ENCODE measurements at regions not wholly inside any gene's neighbourhood (a gene's known extent, or its start where the extent isn't known, plus 50 kb on each side); places are given as distances from the start of the nearest gene placed in this dataset.

- H3K4me2 ChIP-seq (ENCODE audit: low read length) = no peak overlapping the region
- RAD21 ChIA-PET (ENCODE audit: low non-redundant PET in 1 of 2, low total read pairs in 2 of 2, uncharacterized antibody in 2 of 2, unreplicated experiment in 2 of 2) = no interaction called here
Measured at GRCh38 chr3:120506828-120507774, 56.3 kb upstream of the FSTL1 start.

More at GRCh38 chr3:120506828-120507774, 56.3 kb upstream of the FSTL1 start:
- peak; percentile 48 to 78 (median 76); a peak in 5 of 6 replicates for TF ChIP-seq CTCF (IDR thresholded peaks at IDR 0.05 in 2 of 3, conservative IDR thresholded peaks at IDR 0.05 in 1 of 3; ENCODE audit: borderline replicate concordance in 1 of 3, insufficient read depth in 1 of 3, low read depth in 2 of 3, low read length in 2 of 3)
- peak; percentile 57 for TF ChIP-seq RAD21 (IDR thresholded peaks at IDR 0.05; ENCODE audit: low read depth)
- no peak for TF ChIP-seq ZFX (IDR thresholded peaks at IDR 0.05)
- H3K4me3 ChIP-seq (replicated peaks in 1 of 2; ENCODE audit: low read depth in 1 of 2, low read length in 2 of 2) = no peak overlapping the region
- H3K27ac ChIP-seq (ENCODE audit: low read depth, low read length) = no peak overlapping the region
- DNase-seq (ENCODE audit: low read depth, low spot score) (peak; percentile 13), ATAC-seq (peak; percentile 73)
- ChIA-PET POLR2A (no interaction called here), CTCF (interaction anchor here (1.5 kb wide), 1 partner anchor 9 kb away, joined by 3 read pairs; no protein-coding TSS in a partner anchor)
- no peaks in the 10 kb centered on the region for H3K27me3 ChIP-seq (ENCODE audit: insufficient read depth, low read length)
- no peaks in the 10 kb centered on the region; a peak in 1 of 4 replicates for H3K4me1 ChIP-seq (ENCODE audit: control insufficient read depth in 1 of 2, insufficient read depth in 2 of 2, low read length in 2 of 2)
- H2AFZ ChIP-seq (ENCODE audit: low read depth, low read length, poor library complexity, severe bottlenecking) = peak overlapping the region; percentile 33
- intact Hi-C loops (cut with micrococcal nuclease) = loop anchor here (1.0 to 5.0 kb wide), 2 partner anchors 88 to 260 kb away; no protein-coding TSS in a partner anchor
- no peaks in the 10 kb centered on the region for H3K36me3 ChIP-seq (ENCODE audit: control insufficient read depth in 1 of 2, insufficient read depth in 2 of 2, low read length in 2 of 2)
- peaks cover 0 to 4% of the 10 kb centered on the region in 2 experiments; a peak in 1 of 4 replicates for H3K9me3 ChIP-seq (ENCODE audit: control insufficient read depth in 1 of 2, insufficient read depth in 1 of 2, low read depth in 1 of 2, low read length in 2 of 2)
- no TSS peak for BruUV-seq (replicated peaks)
- H3K9me2 ChIP-seq (ENCODE audit: insufficient read depth) = no peaks in the 10 kb centered on the region
- H3K79me2 ChIP-seq (ENCODE audit: insufficient read depth, low read length) = no peaks in the 10 kb centered on the region
- H3K9ac ChIP-seq (ENCODE audit: low read length) = no peak overlapping the region
- H4K20me1 ChIP-seq (ENCODE audit: insufficient read depth) = no peaks in the 10 kb centered on the region

Data from HCT116 (cell line).